Testis (tissue), 2 donors: ENCODE measurements at regions not wholly inside any gene's neighbourhood (a gene's known extent, or its start where the extent isn't known, plus 50 kb on each side); places are given as distances from the start of the nearest gene placed in this dataset.

ENCODE experiments used
- CTCF ChIP-seq, 3 experiments: fragments of 450-650 bp in 2 of 3; fragments of 200-600 bp in 1 of 3; sonication (generic) in 1 of 3; IDR thresholded peaks; one replicate each; pipeline ENCODE4 v1.5.1; 2016 to 2019; ENCODE audit warnings: antibody characterized with exemption in 3 of 3, mild to moderate bottlenecking in 2 of 3, moderate library complexity in 1 of 3
- POLR2A ChIP-seq: fragments of 450-650 bp; IDR thresholded peaks from one replicate; pipeline ENCODE4 v1.6.1; 2017; ENCODE audit warnings: antibody characterized with exemption, mild to moderate bottlenecking, moderate library complexity

- TF ChIP-seq CTCF (IDR thresholded peaks at IDR 0.05) (no peak), POLR2A (no peak)
Measured at GRCh38 chr17:79679631-79680317, 51.0 kb upstream of the ENPP7 start.
